ENCODE measurements at regions not wholly inside any gene's neighbourhood (a gene's known extent, or its start where the extent isn't known, plus 50 kb on each side); places are given as distances from the start of the nearest gene placed in this dataset.

- DNase-seq, result no peak
Observed at GRCh38 chr7:114109304-114109703, 190.5 kb upstream of the PPP1R3A start.

- no peak for DNase-seq
Observed at GRCh38 chr7:114108510-114108909, 189.7 kb upstream of the PPP1R3A start.

- DNase-seq, result no peak
Observed at GRCh38 chr7:114107522-114107921, 188.7 kb upstream of the PPP1R3A start.

- DNase-seq, result no peak
Observed at GRCh38 chr7:114104035-114104434, 185.2 kb upstream of the PPP1R3A start.

- no peak for DNase-seq
Observed at GRCh38 chr7:114102996-114103395, 184.2 kb upstream of the PPP1R3A start.

- no peak for DNase-seq
Observed at GRCh38 chr7:114102131-114102530, 183.3 kb upstream of the PPP1R3A start.

- DNase-seq, result no peak
Observed at GRCh38 chr7:114100810-114101209, 182.0 kb upstream of the PPP1R3A start.

GRCh38 chr7:114099337-114099736 lies 180.5 kb upstream of the PPP1R3A start:
- no peak for DNase-seq

GRCh38 chr7:114095885-114096284 lies 177.1 kb upstream of the PPP1R3A start:
- DNase-seq, result no peak

- no peak for DNase-seq
Observed at GRCh38 chr7:114088470-114088940, 169.7 kb upstream of the PPP1R3A start.

GRCh38 chr7:114087653-114088469 lies 169.1 kb upstream of the PPP1R3A start:
- no peak for DNase-seq

GRCh38 chr7:114086914-114087652 lies 168.3 kb upstream of the PPP1R3A start:
- DNase-seq, result no peak

- DNase-seq, result peak in 1 of 2 experiments; percentile 3
Observed at GRCh38 chr7:114086537-114086913, 167.7 kb upstream of the PPP1R3A start.

GRCh38 chr7:114085592-114086501 lies 167.0 kb upstream of the PPP1R3A start:
- DNase-seq, result peak in 1 of 2 experiments; percentile 6

- no peak for DNase-seq
Observed at GRCh38 chr7:114085313-114085591, 166.4 kb upstream of the PPP1R3A start.

GRCh38 chr7:114084472-114085312 lies 165.9 kb upstream of the PPP1R3A start:
- DNase-seq, result no peak

- DNase-seq, result no peak
Observed at GRCh38 chr7:114084002-114084471, 165.2 kb upstream of the PPP1R3A start.

GRCh38 chr7:114083166-114084001 lies 164.6 kb upstream of the PPP1R3A start:
- DNase-seq, result no peak

GRCh38 chr7:114082642-114083165 lies 163.9 kb upstream of the PPP1R3A start:
- no peak for DNase-seq

GRCh38 chr7:114081606-114082425 lies 163.0 kb upstream of the PPP1R3A start:
- DNase-seq, result no peak

All from stimulated activated CD4-positive, alpha-beta T cell treated with anti-CD3 and anti-CD28 coated beads, Interleukin-4, amount 100 ng/mL, for 4 hours (primary cell).